Psoas muscle (tissue), 7 donors: ENCODE measurements at regions not wholly inside any gene's neighbourhood (a gene's known extent, or its start where the extent isn't known, plus 50 kb on each side); places are given as distances from the start of the nearest gene placed in this dataset.

Source experiments
- ATAC-seq, 4 donors: fragments of 200-7000 bp; cut with Tn5 transposase; one replicate each; pipeline ENCODE4 v1.9.1; 2020; ENCODE audit warnings: moderate library complexity in 3 of 4, mild to moderate bottlenecking in 2 of 4
- DNase-seq, 2 donors: peaks; one replicate each; pipeline ENCODE4 v3.0.0-alpha.2; 2020
- H3K27ac ChIP-seq: fragments of 200-600 bp; one replicate; pipeline ENCODE4 v1.8.0; 2022
- H3K27me3 ChIP-seq, 3 donors: fragments of 200-600 bp in 1 of 3; one replicate each; pipeline versions ENCODE4 v1.6.1 to v1.8.0; 2013 to 2022; ENCODE audit warnings: low read length in 2 of 3, mild to moderate bottlenecking in 2 of 3, moderate library complexity in 1 of 3; ENCODE audit not compliant: insufficient read depth in 3 of 3
- H3K36me3 ChIP-seq, 2 donors: fragments of 200-600 bp in 1 of 2; one replicate each; pipeline versions ENCODE4 v1.6.1 to v1.8.0; 2013 to 2022; ENCODE audit warnings: low read depth in 1 of 2, mild to moderate bottlenecking in 1 of 2, moderate library complexity in 1 of 2; ENCODE audit not compliant: insufficient read depth in 1 of 2
- H3K4me1 ChIP-seq: fragments of 200-600 bp; one replicate; pipeline ENCODE4 v1.8.0; 2022
- H3K4me3 ChIP-seq: fragments of 200-600 bp; one replicate; pipeline ENCODE4 v1.8.0; 2022; ENCODE audit warnings: mild to moderate bottlenecking
- H3K9me3 ChIP-seq: fragments of 200-600 bp; one replicate; pipeline ENCODE4 v1.8.0; 2022
- WGBS, 3 donors: extraction: QIAGEN DNeasy Blood & Tissue Kit; methylation state at CpG; one replicate each; pipeline versions ENCODE4 v1.1.6 to v1.1.7; 2013; 5-methylcytosine and 5-hydroxymethylcytosine counted together
- intact Hi-C, 2 donors: fragments of 100-400 bp; cut with DNase I; formaldehyde crosslinking; loops; one replicate each; pipeline versions ENCODE4 v1.11.0 to v1.14.2; 2022
- TF ChIP-seq, protein P1 (sequence below): fragments of 200-600 bp; IDR thresholded peaks from one replicate; pipeline ENCODE4 v1.8.0; 2022; ENCODE audit warnings: antibody characterized with exemption
- donor health status: healthy with polysubstance abuse.
- donor health status: DM: no; HTN: no; CAD: no; lungs with moderate emphysema.
- donor health status: Bipolar disorder and iron deficiency.
- donor health status: healthy.
- donor health status: DM: yes; HTN: yes; CAD: no.
- donor health status: DM: no; HTN: no; CAD: no.
- donor health status: DM: yes; HTN: yes; CAD: no.

DNA sequence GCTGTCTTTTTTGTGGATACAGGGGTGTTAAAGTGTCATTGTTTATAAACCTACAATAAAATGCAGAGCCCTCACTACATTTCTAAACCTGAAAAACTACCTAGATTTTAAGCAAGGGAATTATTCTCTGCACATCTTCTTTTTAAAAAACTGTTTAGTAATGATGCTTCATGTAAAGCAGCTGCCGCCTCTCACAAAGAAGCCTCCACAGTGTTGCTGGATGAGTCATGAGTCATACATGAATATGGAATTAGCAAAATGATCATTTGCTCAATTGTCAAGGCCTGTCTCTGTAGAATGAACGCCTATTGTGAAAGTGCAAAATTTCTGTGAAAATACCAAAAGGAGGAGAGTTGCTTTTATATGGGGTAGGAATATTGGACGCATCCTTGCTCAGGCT is 259.5 kb upstream of the CHRM3 start:
- DNase-seq: no peak
- no peaks in the 10 kb centered on the region for H3K27me3 ChIP-seq
- intact Hi-C loops: no loop called here
- no peak for ATAC-seq
- no peak overlapping the region for H3K27ac ChIP-seq
- H3K4me1 ChIP-seq: no peaks in the 10 kb centered on the region
- TF ChIP-seq, protein P1, sequence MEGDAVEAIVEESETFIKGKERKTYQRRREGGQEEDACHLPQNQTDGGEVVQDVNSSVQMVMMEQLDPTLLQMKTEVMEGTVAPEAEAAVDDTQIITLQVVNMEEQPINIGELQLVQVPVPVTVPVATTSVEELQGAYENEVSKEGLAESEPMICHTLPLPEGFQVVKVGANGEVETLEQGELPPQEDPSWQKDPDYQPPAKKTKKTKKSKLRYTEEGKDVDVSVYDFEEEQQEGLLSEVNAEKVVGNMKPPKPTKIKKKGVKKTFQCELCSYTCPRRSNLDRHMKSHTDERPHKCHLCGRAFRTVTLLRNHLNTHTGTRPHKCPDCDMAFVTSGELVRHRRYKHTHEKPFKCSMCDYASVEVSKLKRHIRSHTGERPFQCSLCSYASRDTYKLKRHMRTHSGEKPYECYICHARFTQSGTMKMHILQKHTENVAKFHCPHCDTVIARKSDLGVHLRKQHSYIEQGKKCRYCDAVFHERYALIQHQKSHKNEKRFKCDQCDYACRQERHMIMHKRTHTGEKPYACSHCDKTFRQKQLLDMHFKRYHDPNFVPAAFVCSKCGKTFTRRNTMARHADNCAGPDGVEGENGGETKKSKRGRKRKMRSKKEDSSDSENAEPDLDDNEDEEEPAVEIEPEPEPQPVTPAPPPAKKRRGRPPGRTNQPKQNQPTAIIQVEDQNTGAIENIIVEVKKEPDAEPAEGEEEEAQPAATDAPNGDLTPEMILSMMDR: no peak
- no peak overlapping the region for H3K4me3 ChIP-seq
- no peaks in the 10 kb centered on the region for H3K36me3 ChIP-seq
- 65 to 66% (median 66%) methylated on average over 3 of the region's 3 CpGs for WGBS, 3 donors
- no peaks in the 10 kb centered on the region for H3K9me3 ChIP-seq

DNA sequence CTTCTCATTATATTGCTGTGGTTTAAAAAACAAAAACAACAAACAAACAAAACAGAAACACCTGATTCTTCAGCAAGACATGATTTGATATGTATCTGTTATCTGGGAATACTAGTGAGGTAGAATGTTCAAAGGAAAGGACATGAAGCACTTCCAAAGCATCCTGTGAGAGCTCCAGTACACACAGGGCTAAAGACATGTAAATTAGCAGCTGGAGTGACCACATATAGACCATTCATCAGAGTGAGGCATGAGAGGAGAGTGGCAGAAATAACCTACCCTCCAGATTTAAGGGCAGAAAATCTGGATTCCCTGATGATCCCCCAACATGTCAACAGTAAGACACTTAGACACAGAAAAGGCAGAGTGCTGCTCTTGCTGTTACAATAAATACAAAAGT is 260.5 kb upstream of the CHRM3 start:
- TF ChIP-seq, protein P1: no peak
- no peak overlapping the region for H3K27ac ChIP-seq
- H3K36me3 ChIP-seq: no peaks in the 10 kb centered on the region
- no peaks in the 10 kb centered on the region for H3K9me3 ChIP-seq
- intact Hi-C loops: no loop called here
- H3K4me3 ChIP-seq: no peak overlapping the region
- no peaks in the 10 kb centered on the region for H3K27me3 ChIP-seq
- ATAC-seq: no peak
- H3K4me1 ChIP-seq: no peaks in the 10 kb centered on the region
- no peak for DNase-seq

DNA sequence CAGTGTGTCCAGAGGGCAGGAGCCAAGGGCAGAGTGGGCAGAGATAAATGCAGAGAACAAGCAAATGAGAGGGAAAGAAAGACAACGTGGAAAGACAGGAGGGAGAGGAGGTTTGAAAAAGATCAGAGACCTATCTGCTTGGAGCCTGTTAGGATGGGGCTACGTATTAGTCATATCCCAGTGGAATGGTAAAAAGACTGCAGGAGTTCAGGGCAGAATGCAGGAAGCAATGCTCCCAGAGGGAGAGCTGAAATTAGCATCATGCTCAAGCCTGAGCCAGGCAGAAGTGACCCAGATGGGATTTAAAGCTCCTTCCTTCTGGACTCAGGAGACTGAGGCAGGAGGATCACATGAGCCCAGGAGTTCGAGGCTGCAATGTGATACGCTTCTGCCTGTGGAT is 261.3 kb upstream of the CHRM3 start:
- H3K27me3 ChIP-seq: no peaks in the 10 kb centered on the region
- TF ChIP-seq, protein P1: no peak
- WGBS, 3 donors: 48 to 53% (median 51%) methylated on average over 4 of the region's 4 CpGs
- no peak overlapping the region for H3K27ac ChIP-seq
- H3K9me3 ChIP-seq: no peaks in the 10 kb centered on the region
- no peaks in the 10 kb centered on the region for H3K36me3 ChIP-seq
- no peak for ATAC-seq
- no peaks in the 10 kb centered on the region for H3K4me1 ChIP-seq
- no peak overlapping the region for H3K4me3 ChIP-seq
- intact Hi-C loops: no loop called here
- DNase-seq: no peak

DNA sequence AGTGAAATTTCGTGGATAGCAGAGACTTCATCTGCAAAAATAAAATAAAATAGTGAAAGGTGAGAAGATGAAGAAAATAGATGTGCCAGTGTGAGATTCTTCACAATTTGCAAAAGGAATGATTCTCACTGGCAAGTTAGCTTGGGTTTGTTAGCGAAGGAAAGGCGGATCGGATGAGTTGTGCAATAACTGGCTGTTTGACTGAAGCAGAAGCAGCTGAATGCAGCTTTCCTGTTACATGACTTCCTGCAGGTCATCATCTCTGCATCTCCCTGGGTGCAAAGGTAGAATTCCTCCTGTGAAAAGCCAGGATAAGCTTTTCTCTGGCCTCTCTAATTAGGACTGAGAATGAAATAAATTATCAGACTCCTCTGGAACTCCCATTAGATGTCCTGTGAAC is 263.1 kb upstream of the CHRM3 start:
- H3K9me3 ChIP-seq: no peaks in the 10 kb centered on the region
- TF ChIP-seq, protein P1: no peak
- ATAC-seq (no peak), DNase-seq (no peak)
- H3K36me3 ChIP-seq: no peaks in the 10 kb centered on the region
- H3K4me1 ChIP-seq: no peaks in the 10 kb centered on the region
- no peak overlapping the region for H3K4me3 ChIP-seq
- H3K27me3 ChIP-seq: no peaks in the 10 kb centered on the region
- intact Hi-C loops: no loop called here
- no peak overlapping the region for H3K27ac ChIP-seq
- 63 to 74% (median 71%) methylated on average over 4 of the region's 4 CpGs for WGBS, 3 donors

DNA sequence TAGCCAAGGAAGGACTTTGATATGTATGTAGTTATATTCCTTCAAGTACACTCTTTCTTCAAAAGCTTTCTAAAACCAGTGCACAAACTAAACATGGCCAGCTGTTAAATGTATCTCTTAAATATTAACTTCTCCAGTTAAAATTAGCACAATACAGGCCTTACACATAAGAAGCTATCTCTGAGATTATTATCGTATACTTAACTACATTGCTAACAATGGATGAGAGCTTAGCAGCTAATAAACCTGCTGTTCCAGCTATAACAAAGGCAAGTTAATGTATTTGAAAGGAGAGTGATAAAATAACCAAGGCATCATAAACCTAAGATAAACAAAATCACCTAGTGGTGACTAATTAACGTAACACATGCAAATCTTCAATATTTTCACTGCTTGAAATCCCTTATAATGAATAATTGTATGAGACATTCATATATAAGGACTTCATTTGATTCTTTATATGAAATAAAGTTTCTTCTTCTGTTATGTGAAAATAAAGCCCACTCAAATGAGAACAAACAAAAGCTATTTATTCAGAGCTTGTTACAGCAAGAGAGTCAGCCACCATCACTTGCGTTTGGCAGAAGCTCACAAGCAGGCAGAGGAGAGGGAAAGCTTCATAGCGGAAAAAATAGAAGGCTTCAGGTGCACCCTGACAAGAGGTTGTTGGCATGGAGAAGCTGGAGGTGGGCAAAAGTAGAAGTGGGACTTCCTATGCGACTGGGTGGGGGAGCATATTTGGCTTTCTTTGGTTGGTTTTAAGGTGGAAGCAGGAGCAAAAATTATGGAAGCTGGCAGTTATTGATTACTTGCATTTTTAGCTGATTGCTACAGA is 274.1 kb upstream of the CHRM3 start:
- no peak for ATAC-seq
- Histone ChIP-seq H3K27me3 (no peaks in the 10 kb centered on the region), H3K4me1 (no peaks in the 10 kb centered on the region), H3K4me3 (no peak overlapping the region), H3K9me3 (no peaks in the 10 kb centered on the region), H3K36me3 (no peaks in the 10 kb centered on the region), H3K27ac (no peak overlapping the region)
- intact Hi-C loops: no loop called here
- TF ChIP-seq, protein P1: no peak
- no peak for DNase-seq
- 75 to 79% (median 78%) methylated on average over 5 of the region's 5 CpGs for WGBS, 3 donors
